GM19240 (cell line): ENCODE measurements at regions not wholly inside any gene's neighbourhood (a gene's known extent, or its start where the extent isn't known, plus 50 kb on each side); places are given as distances from the start of the nearest gene placed in this dataset.
"Not testable (repeated sequence)": the region's sequence is repeated elsewhere in the genome, so short reads cannot be mapped to it uniquely, and the experiment has no call there.

Source experiments
- DNase-seq: peaks from one replicate; pipeline ENCODE4 v3.0.0; 2011; ENCODE audit warnings: low spot score; ENCODE audit not compliant: insufficient read length

GRCh38 chrX:40887476-40887875, 152.1 kb upstream of the MED14 start:
- DNase-seq = no peak

GRCh38 chrX:40891798-40892197, 156.5 kb upstream of the MED14 start:
- no peak for DNase-seq

- DNase-seq = no peak
Measured at GRCh38 chrX:40893251-40893910, 158.0 kb upstream of the MED14 start.

- DNase-seq = no peak
Measured at GRCh38 chrX:40895246-40895645, 159.9 kb upstream of the MED14 start.

GRCh38 chrX:40897718-40898270, 162.5 kb upstream of the MED14 start:
- no peak for DNase-seq

GRCh38 chrX:40904739-40905138, 169.4 kb upstream of the MED14 start:
- DNase-seq = not testable (repeated sequence)

- DNase-seq = no peak
Measured at GRCh38 chrX:40908026-40908425, 172.7 kb upstream of the MED14 start.

- no peak for DNase-seq
Measured at GRCh38 chrX:40908857-40909475, 173.6 kb upstream of the MED14 start.

- DNase-seq = no peak
Measured at GRCh38 chrX:40912166-40912565, 173.1 kb upstream of the USP9X start.

GRCh38 chrX:40912576-40912975, 172.7 kb upstream of the USP9X start:
- no peak for DNase-seq

- no peak for DNase-seq
Measured at GRCh38 chrX:40920351-40920750, 164.9 kb upstream of the USP9X start.

- no peak for DNase-seq
Measured at GRCh38 chrX:40922307-40922706, 162.9 kb upstream of the USP9X start.

- DNase-seq = not testable (repeated sequence)
Measured at GRCh38 chrX:40926739-40927427, 158.4 kb upstream of the USP9X start.

GRCh38 chrX:40928076-40928475, 157.2 kb upstream of the USP9X start:
- DNase-seq = no peak

GRCh38 chrX:40931921-40932320, 153.3 kb upstream of the USP9X start:
- DNase-seq = no peak

GRCh38 chrX:40933132-40933705, 152.0 kb upstream of the USP9X start:
- DNase-seq = no peak

GRCh38 chrX:40933706-40934425, 151.4 kb upstream of the USP9X start:
- DNase-seq = no peak

GRCh38 chrX:40936827-40937226, 148.4 kb upstream of the USP9X start:
- no peak for DNase-seq

- no peak for DNase-seq
Measured at GRCh38 chrX:40938423-40938822, 146.8 kb upstream of the USP9X start.

GRCh38 chrX:40943093-40943641, 142.1 kb upstream of the USP9X start:
- DNase-seq = no peak

GRCh38 chrX:40945361-40945713, 139.9 kb upstream of the USP9X start:
- no peak for DNase-seq
